HepG2 (cell line): ENCODE measurements at regions not wholly inside any gene's neighbourhood (a gene's known extent, or its start where the extent isn't known, plus 50 kb on each side); places are given as distances from the start of the nearest gene placed in this dataset.

Experiments used
- ATAC-seq: fragments of 200-7000 bp; cut with Tn5 transposase; 3 replicates; pipeline ENCODE4 v1.9.1; 2020; ENCODE audit warnings: mild to moderate bottlenecking, moderate library complexity
- BruUV-seq: library from RNA; stranded (reverse); fragments of 400-500 nt; replicated peaks from 2 replicates; lab custom pipeline; 2021; lab: Mats Ljungman, UMichigan
- CTCF ChIA-PET: fragments of 300-600 bp; formaldehyde crosslinking; extraction: SDS; loops from one replicate; lab custom pipeline; 2021; ENCODE audit warnings: low total read pairs, inconsistent platforms, low intra/inter-chr PET ratio; lab: Yijun Ruan, JAX
- POLR2A ChIA-PET: fragments of 350-600 bp; sonication (Branson Sonifier 250); formaldehyde crosslinking; loops from one replicate; lab custom pipeline; 2020; ENCODE audit warnings: antibody characterized with exemption, inconsistent platforms; lab: Yijun Ruan, JAX
- DNase-seq: peaks from one replicate; pipeline ENCODE4 v3.0.0-alpha.2; 2015; ENCODE audit warnings: low spot score
- FAIRE-seq: peaks from 3 replicates; lab custom pipeline; 2011; peaks lifted over from hg19 to GRCh38; lab: Jason Lieb, UNC
- H2AFZ ChIP-seq: one replicate; pipeline ENCODE4 v1.6.1; 2011; ENCODE audit warnings: low read length, inconsistent platforms
- H3K27ac ChIP-seq: fragments of 300-600 bp; 3 replicates; pipeline ENCODE4 v1.8.0; 2011; ENCODE audit warnings: mixed run types, mild to moderate bottlenecking, mixed read lengths, low read length, inconsistent platforms; ENCODE audit not compliant: insufficient read depth; ENCODE audit errors: extremely low read length
- H3K27me3 ChIP-seq, 2 experiments: fragments of 200-600 bp in 1 of 2; 2 replicates in 1 of 2; 3 replicates in 1 of 2; pipeline versions ENCODE4 v1.6.0 to v1.8.0; 2011; ENCODE audit warnings: low read length in 2 of 2, mild to moderate bottlenecking in 2 of 2, moderate library complexity in 2 of 2, inconsistent platforms in 1 of 2; ENCODE audit not compliant: insufficient read depth in 2 of 2, control insufficient read depth in 1 of 2
- H3K36me3 ChIP-seq, 2 experiments: fragments of 200-600 bp in 1 of 2; replicated peaks in 1 of 2; 2 replicates in 1 of 2; 3 replicates in 1 of 2; pipeline versions ENCODE4 v1.5.1 to v1.8.0; 2011; ENCODE audit warnings: low read length in 2 of 2, inconsistent platforms in 1 of 2; ENCODE audit not compliant: insufficient read depth in 2 of 2, control insufficient read depth in 1 of 2
- H3K4me1 ChIP-seq: 2 replicates; pipeline ENCODE4 v1.5.1; 2012; ENCODE audit warnings: low read length, inconsistent platforms; ENCODE audit not compliant: insufficient read depth
- H3K4me2 ChIP-seq: 2 replicates; pipeline ENCODE4 v1.6.0; 2011; ENCODE audit warnings: low read depth, low read length, inconsistent platforms
- H3K4me3 ChIP-seq, 3 experiments: fragments of 200-600 bp in 1 of 3; sonication (generic), shearing (Covaris generic) in 1 of 3; replicated peaks in 1 of 3; 2 replicates each; pipeline ENCODE4 v1.5.1; 2011 to 2016; ENCODE audit warnings: low read length in 3 of 3, inconsistent platforms in 2 of 3, low read depth in 2 of 3, mild to moderate bottlenecking in 2 of 3, control low read depth in 1 of 3, mixed read lengths in 1 of 3; ENCODE audit not compliant: insufficient read depth in 1 of 3
- H3K79me2 ChIP-seq: one replicate; pipeline ENCODE4 v1.6.1; 2011; ENCODE audit warnings: low read length, inconsistent platforms; ENCODE audit not compliant: insufficient read depth
- H3K9ac ChIP-seq: 2 replicates; pipeline ENCODE4 v1.6.0; 2011; ENCODE audit warnings: mild to moderate bottlenecking, low read depth, low read length, inconsistent platforms; ENCODE audit not compliant: insufficient read depth
- H3K9me3 ChIP-seq: 2 replicates; pipeline ENCODE4 v1.5.1; 2012; ENCODE audit warnings: mild to moderate bottlenecking, low read length
- H4K20me1 ChIP-seq: 2 replicates; pipeline ENCODE4 v1.6.0; 2011; ENCODE audit warnings: inconsistent platforms, mild to moderate bottlenecking, low read length, moderate library complexity; ENCODE audit not compliant: insufficient read depth
- ATF7 ChIP-seq, 2 experiments: fragments of 450-650 bp in 1 of 2; sonication (generic) in 1 of 2; formaldehyde crosslinking in 1 of 2; IDR thresholded peaks; 2 replicates each; pipeline versions ENCODE4 v1.4.0 to v1.6.1; 2016 to 2020; ENCODE audit warnings: antibody characterized with exemption in 1 of 2, mild to moderate bottlenecking in 1 of 2, missing genetic modification reagents in 1 of 2
- BATF2 ChIP-seq: sonication (generic); formaldehyde crosslinking; IDR thresholded peaks from 2 replicates; pipeline ENCODE4 v1.8.0; 2022; ENCODE audit warnings: mild to moderate bottlenecking, missing genetic modification reagents, moderate library complexity
- BHLHE40 ChIP-seq: IDR thresholded peaks from 2 replicates; pipeline ENCODE4 v1.6.1; 2011; ENCODE audit warnings: low read length, improper control_type of control experiment
- DDIT3 ChIP-seq: sonication (generic); formaldehyde crosslinking; IDR thresholded peaks from 2 replicates; pipeline ENCODE4 v1.4.0; 2020; ENCODE audit warnings: mild to moderate bottlenecking, missing genetic modification reagents
- FUBP1 ChIP-seq: sonication (generic); formaldehyde crosslinking; IDR thresholded peaks from 2 replicates; pipeline ENCODE4 v1.5.1; 2020; ENCODE audit warnings: missing genetic modification reagents, mild to moderate bottlenecking, borderline replicate concordance
- GRHL1 ChIP-seq: sonication (generic); formaldehyde crosslinking; conservative IDR thresholded peaks from 2 replicates; pipeline ENCODE4 v1.8.0; 2022; ENCODE audit warnings: missing genetic modification reagents
- HDAC2 ChIP-seq: sonication (generic); formaldehyde crosslinking; IDR thresholded peaks from 2 replicates; pipeline ENCODE4 v1.4.0; 2020; ENCODE audit warnings: missing genetic modification reagents
- MBNL3 ChIP-seq: fragments of 250-450 bp; sonication (Bioruptor Pico); conservative IDR thresholded peaks from 2 replicates; pipeline ENCODE4 v1.8.0; 2022; ENCODE audit warnings: mild to moderate bottlenecking, inconsistent platforms
- MZF1 ChIP-seq: sonication (generic); formaldehyde crosslinking; IDR thresholded peaks from 2 replicates; pipeline ENCODE4 v1.8.1; 2023; ENCODE audit warnings: mild to moderate bottlenecking, missing genetic modification reagents, borderline replicate concordance
- RARG ChIP-seq: sonication (generic); formaldehyde crosslinking; IDR thresholded peaks from 2 replicates; pipeline ENCODE4 v1.4.0; 2020; ENCODE audit warnings: low read depth, mild to moderate bottlenecking, missing genetic modification reagents
- SALL1 ChIP-seq: sonication (generic); formaldehyde crosslinking; IDR thresholded peaks from 2 replicates; pipeline ENCODE4 v1.8.0; 2022; ENCODE audit warnings: mild to moderate bottlenecking, missing genetic modification reagents
- SIX4 ChIP-seq: sonication (generic); formaldehyde crosslinking; IDR thresholded peaks from 2 replicates; pipeline ENCODE4 v1.4.0; 2020; ENCODE audit warnings: missing genetic modification reagents
- SMARCE1 ChIP-seq: fragments of 450-650 bp; IDR thresholded peaks from 2 replicates; pipeline ENCODE4 v1.6.1; 2017; ENCODE audit warnings: borderline replicate concordance
- WIZ ChIP-seq: sonication (generic); formaldehyde crosslinking; IDR thresholded peaks from 2 replicates; pipeline ENCODE4 v1.5.1; 2020; ENCODE audit warnings: mild to moderate bottlenecking, missing genetic modification reagents
- ZBTB46 ChIP-seq: sonication (generic); formaldehyde crosslinking; IDR thresholded peaks from 2 replicates; pipeline ENCODE4 v1.4.0; 2020; ENCODE audit warnings: mild to moderate bottlenecking, missing genetic modification reagents, borderline replicate concordance
- ZNF710 ChIP-seq: sonication (generic); formaldehyde crosslinking; IDR thresholded peaks from 2 replicates; pipeline ENCODE4 v1.5.0; 2020; ENCODE audit warnings: mild to moderate bottlenecking, missing genetic modification reagents, borderline replicate concordance
- ZSCAN22 ChIP-seq: sonication (generic); formaldehyde crosslinking; IDR thresholded peaks from 2 replicates; pipeline ENCODE4 v1.4.0; 2020; ENCODE audit warnings: mild to moderate bottlenecking, missing genetic modification reagents
- WGBS: methylation state at CpG from one replicate; pipeline ENCODE4 v1.1.6; 2017; ENCODE audit warnings: low lambda C conversion rate; 5-methylcytosine and 5-hydroxymethylcytosine counted together
- in situ Hi-C: cut with HindIII; loops from 2 replicates; pipeline ENCODE4 v1.10.0; 2017; ENCODE audit warnings: low pct_unique_long_range_greater_than_20kb; ENCODE audit not compliant: extremely low pct_ligation_motif_present
- intact Hi-C: fragments of 100-400 bp; cut with micrococcal nuclease; formaldehyde crosslinking; loops from one replicate; pipeline ENCODE4 v1.10.0; 2022; ENCODE audit not compliant: unreplicated experiment

- Histone ChIP-seq H3K4me2 (no peak overlapping the region), H3K9ac (no peak overlapping the region), H3K9me3 (peaks cover 95% of the 10 kb centered on the region), H3K4me3 (no peak overlapping the region), H4K20me1 (no peaks in the 10 kb centered on the region), H2AFZ (no peak overlapping the region), H3K27ac (no peak overlapping the region), H3K79me2 (no peaks in the 10 kb centered on the region), H3K36me3 (no peaks in the 10 kb centered on the region), H3K27me3 (no peaks in the 10 kb centered on the region), H3K4me1 (no peaks in the 10 kb centered on the region)
- ChIA-PET CTCF (no interaction called here), POLR2A (no interaction called here)
- no peak for ATAC-seq
- in situ Hi-C loops (no loop called here), intact Hi-C loops (no loop called here)
- no peak for FAIRE-seq
- WGBS, result 6% methylated on average over 4 of the region's 4 CpGs
- BruUV-seq, result no TSS peak
- no peak for TF ChIP-seq MZF1 (CRISPR knock-in tag)
- no peak for TF ChIP-seq MBNL3 (CRISPR knock-in tag)
- no peak for TF ChIP-seq SALL1 (CRISPR knock-in tag)
- TF ChIP-seq FUBP1, result no peak
- no peak for TF ChIP-seq HDAC2 (CRISPR knock-in tag)
- TF ChIP-seq DDIT3 (CRISPR knock-in tag), result no peak
- TF ChIP-seq BATF2, result no peak
- no peak for TF ChIP-seq ATF7 (IDR thresholded peaks at IDR 0.05)
- TF ChIP-seq ATF7 (CRISPR knock-in tag; IDR thresholded peaks at IDR 0.05), result no peak
- TF ChIP-seq ZSCAN22, result no peak
- no peak for TF ChIP-seq SMARCE1
- no peak for TF ChIP-seq GRHL1
- no peak for TF ChIP-seq RARG (CRISPR knock-in tag)
- TF ChIP-seq ZNF710 (CRISPR knock-in tag), result no peak
- no peak for TF ChIP-seq SIX4 (CRISPR knock-in tag)
- no peak for TF ChIP-seq ZBTB46 (CRISPR knock-in tag)
- no peak for TF ChIP-seq BHLHE40
- TF ChIP-seq WIZ (CRISPR knock-in tag), result no peak
- no peak for DNase-seq
These were observed 203.9 kb upstream of the RGPD4 start for GRCh38 chr2:107622741-107623310.
